H9 (cell line): ENCODE measurements at regions not wholly inside any gene's neighbourhood (a gene's known extent, or its start where the extent isn't known, plus 50 kb on each side); places are given as distances from the start of the nearest gene placed in this dataset.

ENCODE experiments used
- DNase-seq: peaks from one replicate; pipeline ENCODE4 v3.0.0-alpha.2; 2017
- H2AFZ ChIP-seq: one replicate; pipeline ENCODE4 v1.6.1; 2013; ENCODE audit warnings: mild to moderate bottlenecking, low read length, control low read depth, moderate library complexity
- H2AK5ac ChIP-seq: 2 replicates; pipeline ENCODE4 v1.6.1; 2013; ENCODE audit warnings: low read length, control low read depth, mixed read lengths; ENCODE audit not compliant: insufficient read length
- H2BK120ac ChIP-seq: one replicate; pipeline ENCODE4 v1.6.1; 2013; ENCODE audit warnings: low read depth, mild to moderate bottlenecking, low read length, control low read depth, inconsistent platforms; ENCODE audit not compliant: poor library complexity, severe bottlenecking
- H2BK12ac ChIP-seq: 2 replicates; pipeline ENCODE4 v1.6.1; 2013; ENCODE audit warnings: low read length, control low read depth, mixed read lengths, low read depth; ENCODE audit not compliant: insufficient read length
- H2BK15ac ChIP-seq: 2 replicates; pipeline ENCODE4 v1.6.1; 2013; ENCODE audit warnings: low read depth, low read length, control low read depth
- H2BK20ac ChIP-seq: one replicate; pipeline ENCODE4 v1.6.1; 2013; ENCODE audit warnings: low read depth, mild to moderate bottlenecking, low read length, control low read depth, inconsistent platforms; ENCODE audit not compliant: poor library complexity, severe bottlenecking
- H2BK5ac ChIP-seq: 2 replicates; pipeline ENCODE4 v1.6.1; 2013; ENCODE audit warnings: low read length, control low read depth, mixed read lengths; ENCODE audit not compliant: insufficient read length
- H3K14ac ChIP-seq: 2 replicates; pipeline ENCODE4 v1.6.1; 2013; ENCODE audit warnings: low read length, control low read depth; ENCODE audit not compliant: insufficient read depth
- H3K18ac ChIP-seq: 2 replicates; pipeline ENCODE4 v1.6.1; 2013; ENCODE audit warnings: low read depth, mild to moderate bottlenecking, mixed read lengths, low read length, control low read depth; ENCODE audit not compliant: insufficient read length
- H3K23ac ChIP-seq: 2 replicates; pipeline ENCODE4 v1.6.1; 2013; ENCODE audit warnings: low read length, control low read depth, mixed read lengths, low read depth; ENCODE audit not compliant: insufficient read length
- H3K23me2 ChIP-seq: 2 replicates; pipeline ENCODE4 v1.6.1; 2013; ENCODE audit warnings: low read depth, mild to moderate bottlenecking, mixed read lengths, low read length, control low read depth; ENCODE audit not compliant: insufficient read length, poor library complexity, severe bottlenecking
- H3K27ac ChIP-seq: 2 replicates; pipeline ENCODE4 v1.5.1; 2013; ENCODE audit warnings: low read length, control low read depth, mixed read lengths, low read depth; ENCODE audit not compliant: insufficient read length
- H3K27me3 ChIP-seq: 2 replicates; pipeline ENCODE4 v1.6.1; 2013; ENCODE audit warnings: low read length, control low read depth, inconsistent platforms; ENCODE audit not compliant: insufficient read depth
- H3K4ac ChIP-seq: 2 replicates; pipeline ENCODE4 v1.6.1; 2013; ENCODE audit warnings: low read depth, mild to moderate bottlenecking, control low read depth, inconsistent platforms, low read length, moderate library complexity
- H3K4me1 ChIP-seq: 2 replicates; pipeline ENCODE4 v1.6.1; 2013; ENCODE audit warnings: low read length, control low read depth, inconsistent platforms; ENCODE audit not compliant: insufficient read depth
- H3K4me2 ChIP-seq: 2 replicates; pipeline ENCODE4 v1.6.1; 2013; ENCODE audit warnings: low read length, control low read depth, mixed read lengths; ENCODE audit not compliant: insufficient read length, insufficient read depth
- H3K56ac ChIP-seq: 2 replicates; pipeline ENCODE4 v1.6.1; 2013; ENCODE audit warnings: low read depth, mild to moderate bottlenecking, mixed read lengths, low read length, control low read depth; ENCODE audit not compliant: insufficient read length
- H3K79me1 ChIP-seq: 2 replicates; pipeline ENCODE4 v1.6.1; 2013; ENCODE audit warnings: low read depth, mild to moderate bottlenecking, moderate library complexity, low read length, control low read depth, inconsistent platforms; ENCODE audit not compliant: insufficient read depth, poor library complexity, severe bottlenecking
- H3K79me2 ChIP-seq: 2 replicates; pipeline ENCODE4 v1.6.1; 2013; ENCODE audit warnings: low read length, control low read depth, inconsistent platforms; ENCODE audit not compliant: insufficient read depth
- H3K9ac ChIP-seq: 2 replicates; pipeline ENCODE4 v1.6.1; 2013; ENCODE audit warnings: low read length, control low read depth, mixed read lengths; ENCODE audit not compliant: insufficient read length; ENCODE audit errors: extremely low read depth
- H3K9me3 ChIP-seq: one replicate; pipeline ENCODE4 v1.6.1; 2013; ENCODE audit warnings: low read depth, low read length, inconsistent platforms; ENCODE audit not compliant: control insufficient read depth
- H3T11ph ChIP-seq: one replicate; pipeline ENCODE4 v1.6.1; 2013; ENCODE audit warnings: mild to moderate bottlenecking, low read length, control low read depth, inconsistent platforms
- H4K20me1 ChIP-seq: one replicate; pipeline ENCODE4 v1.6.1; 2013; ENCODE audit not compliant: control insufficient read depth, insufficient read length, insufficient read depth
- H4K5ac ChIP-seq: 2 replicates; pipeline ENCODE4 v1.6.1; 2013; ENCODE audit warnings: low read depth, mild to moderate bottlenecking, mixed read lengths, low read length, control low read depth; ENCODE audit not compliant: insufficient read length
- H4K8ac ChIP-seq: replicated peaks from 2 replicates; pipeline ENCODE4 v1.6.1; 2013; ENCODE audit warnings: low read length, control low read depth, mixed read lengths, low read depth; ENCODE audit not compliant: insufficient read length
- H4K91ac ChIP-seq: 2 replicates; pipeline ENCODE4 v1.6.1; 2013; ENCODE audit warnings: low read depth, mild to moderate bottlenecking, moderate library complexity, mixed read lengths, low read length, control low read depth; ENCODE audit not compliant: insufficient read length
- H3K27ac Mint-ChIP-seq, 3 experiments: 2 replicates in 2 of 3; 3 replicates in 1 of 3; pipeline ENCODE4 v1.8.0; 2020 to 2021; ENCODE audit warnings: mixed read lengths in 3 of 3, mild to moderate bottlenecking in 1 of 3, moderate library complexity in 1 of 3
- H3K27me3 Mint-ChIP-seq: 2 replicates; pipeline ENCODE4 v1.8.0; 2021; ENCODE audit warnings: low read depth, mild to moderate bottlenecking, moderate library complexity, mixed read lengths
- H3K36me3 Mint-ChIP-seq, 3 experiments: 2 replicates in 2 of 3; 3 replicates in 1 of 3; pipeline ENCODE4 v1.8.0; 2020 to 2021; ENCODE audit warnings: low read depth in 3 of 3, mixed read lengths in 3 of 3; ENCODE audit not compliant: insufficient read depth in 1 of 3
- H3K4me1 Mint-ChIP-seq, 2 experiments: 2 replicates each; pipeline ENCODE4 v1.8.0; 2020; ENCODE audit warnings: mixed read lengths in 2 of 2
- H3K4me3 Mint-ChIP-seq, 2 experiments: 2 replicates in 1 of 2; 3 replicates in 1 of 2; pipeline ENCODE4 v1.8.0; 2020 to 2021; ENCODE audit warnings: mild to moderate bottlenecking in 2 of 2, mixed read lengths in 2 of 2, moderate library complexity in 1 of 2
- H3K9me3 Mint-ChIP-seq, 2 experiments: 2 replicates in 1 of 2; 3 replicates in 1 of 2; pipeline ENCODE4 v1.8.0; 2020; ENCODE audit warnings: mild to moderate bottlenecking in 2 of 2, mixed read lengths in 2 of 2, moderate library complexity in 1 of 2
- CTCF ChIP-seq: fragments of 200-600 bp; sonication (generic); conservative IDR thresholded peaks from 3 replicates; pipeline ENCODE4 v1.8.0; 2021; ENCODE audit warnings: antibody characterized with exemption, mild to moderate bottlenecking
- WGBS: extraction: QIAGEN DNeasy Blood & Tissue Kit; methylation state at CpG from one replicate; pipeline ENCODE4 v1.1.7; 2013; ENCODE audit warnings: missing lambda C conversion rate, low lambda C conversion rate, mixed read lengths; ENCODE audit not compliant: insufficient read length; ENCODE audit errors: extremely low coverage; 5-methylcytosine and 5-hydroxymethylcytosine counted together

GRCh38 chr15:26472661-26473060 is 300.2 kb downstream of the GABRB3 start:
- Mint-ChIP-seq H3K4me1 (peaks cover 14 to 18% of the 10 kb centered on the region in 2 experiments), H3K9me3 (peaks cover 10 to 17% of the 10 kb centered on the region in 2 experiments; a peak in 4 of 5 replicates), H3K36me3 (peaks cover 5 to 11% (median 10%) of the 10 kb centered on the region in 3 experiments), H3K27ac (peak overlapping the region in 1 of 3 experiments; percentile 43; a peak in 1 of 7 replicates), H3K4me3 (no peak overlapping the region), H3K27me3 (no peaks in the 10 kb centered on the region)
- 0 out of 2 replicates have a peak, but pooled peaks cover 2% of the 10 kb centered on the region for H3K4me1 ChIP-seq
- H3K9me3 ChIP-seq = peaks cover 8% of the 10 kb centered on the region
- no peak overlapping the region for H4K8ac ChIP-seq
- no peak overlapping the region for H2BK5ac ChIP-seq
- no peaks in the 10 kb centered on the region for H3K79me1 ChIP-seq
- H3K23ac ChIP-seq = no peak overlapping the region
- no peak overlapping the region for H4K91ac ChIP-seq
- H3K9ac ChIP-seq = no peak overlapping the region
- H4K20me1 ChIP-seq = no peaks in the 10 kb centered on the region
- no CpG with 5 or more reads among the region's 5 CpGs for WGBS
- H3K23me2 ChIP-seq = no peaks in the 10 kb centered on the region
- no peak overlapping the region for H2AK5ac ChIP-seq
- no peak overlapping the region for H2BK15ac ChIP-seq
- TF ChIP-seq CTCF = no peak
- H3K79me2 ChIP-seq = no peaks in the 10 kb centered on the region
- H3K14ac ChIP-seq = no peak overlapping the region
- no peak for DNase-seq
- no peak overlapping the region for H3K18ac ChIP-seq
- H2BK120ac ChIP-seq = no peak overlapping the region
- no peak overlapping the region for H3K27ac ChIP-seq
- no peaks in the 10 kb centered on the region for H3K27me3 ChIP-seq
- H4K5ac ChIP-seq = no peak overlapping the region
- no peak overlapping the region for H2BK20ac ChIP-seq
- H2AFZ ChIP-seq = no peak overlapping the region
- no peak overlapping the region for H3K4me2 ChIP-seq
- no peak overlapping the region for H3T11ph ChIP-seq
- no peak overlapping the region for H3K56ac ChIP-seq
- H2BK12ac ChIP-seq = no peak overlapping the region
- no peak overlapping the region for H3K4ac ChIP-seq
